NCI-H2029 (cell line): ENCODE measurements at regions not wholly inside any gene's neighbourhood (a gene's known extent, or its start where the extent isn't known, plus 50 kb on each side); places are given as distances from the start of the nearest gene placed in this dataset.
A peak's percentile ranks its signal among the peaks of the same experiment; 100 is the strongest.
"Not testable (repeated sequence)": the region's sequence is repeated elsewhere in the genome, so short reads cannot be mapped to it uniquely, and the experiment has no call there.

ENCODE experiments used
- DNase-seq: peaks from one replicate; lab custom pipeline; 2025; lab: John Stamatoyannopoulos, UW

DNA sequence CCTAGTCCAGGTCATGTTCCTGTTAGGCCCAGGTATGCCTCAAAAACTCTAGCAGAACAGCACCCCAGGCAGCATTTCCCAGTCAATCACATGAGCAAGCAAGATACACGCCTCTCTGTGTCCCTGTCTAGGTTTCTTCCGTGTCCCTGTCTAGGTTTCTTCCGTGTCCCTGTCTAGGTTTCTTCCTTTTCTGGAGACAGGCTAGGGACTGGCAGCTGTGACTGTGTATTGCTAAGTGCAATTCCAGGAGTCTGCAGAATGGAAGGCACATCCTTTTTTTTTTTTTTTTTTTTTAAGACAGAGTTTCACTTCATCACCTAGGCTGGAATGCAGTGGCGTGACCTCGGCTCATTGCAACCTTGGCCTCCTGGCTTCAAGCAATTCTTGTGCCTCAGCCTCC lies 77.6 kb downstream of the SETD4 start:
- DNase-seq, result no peak

- DNase-seq, result no peak
These were observed 78.7 kb downstream of the SETD4 start for GRCh38 chr21:35981514-35982070.

- DNase-seq, result no peak
These were observed 79.5 kb downstream of the SETD4 start for GRCh38 chr21:35980821-35981220.

DNA sequence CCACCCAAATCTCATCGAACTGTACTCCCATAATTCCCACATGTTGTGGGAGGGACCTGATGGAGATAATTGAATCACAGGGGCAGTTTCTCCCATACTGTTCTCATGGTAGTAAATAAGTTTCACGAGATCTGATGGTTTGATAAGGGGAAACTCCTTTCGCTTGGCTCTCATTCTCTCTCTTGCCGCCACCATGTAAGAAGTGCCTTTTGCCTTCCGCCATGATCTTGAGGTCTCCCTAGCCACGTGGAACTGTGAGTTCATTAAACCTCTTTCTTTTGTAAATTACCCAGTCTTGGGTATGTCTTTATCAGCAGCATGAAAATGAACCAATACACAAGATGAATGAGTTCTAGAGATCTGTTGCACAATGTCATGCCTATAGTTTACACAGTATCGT lies 82.5 kb downstream of the SETD4 start:
- DNase-seq, result not testable (repeated sequence)

GRCh38 chr21:35976929-35977328 lies 83.4 kb downstream of the SETD4 start:
- DNase-seq, result no peak

- no peak for DNase-seq
These were observed 83.8 kb downstream of the SETD4 start for GRCh38 chr21:35976481-35976880.

GRCh38 chr21:35974775-35975174 lies 85.6 kb downstream of the SETD4 start:
- peak; percentile 95 for DNase-seq

GRCh38 chr21:35971824-35972223 lies 88.5 kb downstream of the SETD4 start:
- no peak for DNase-seq

DNA sequence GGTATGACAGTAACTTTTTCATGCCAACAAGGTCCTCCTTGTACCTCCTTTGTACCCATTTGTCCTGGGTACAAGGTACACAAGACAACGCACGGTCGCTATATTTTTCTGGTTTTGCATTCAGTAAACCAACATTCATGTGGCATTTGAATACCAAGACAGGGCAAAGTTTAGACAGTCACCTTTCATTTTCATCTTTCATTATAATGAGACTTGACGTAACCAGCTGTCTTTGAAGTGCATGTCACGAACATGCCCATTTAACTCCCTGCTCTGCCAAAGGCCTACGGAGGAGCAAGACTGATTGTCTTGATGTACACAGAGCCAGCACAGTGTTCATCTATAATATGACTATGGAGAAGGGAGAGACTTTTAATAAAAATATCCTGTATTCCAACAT lies 91.0 kb downstream of the SETD4 start:
- DNase-seq, result no peak

- DNase-seq, result no peak
These were observed 91.8 kb downstream of the SETD4 start for GRCh38 chr21:35968564-35968963.

GRCh38 chr21:35965699-35966098 lies 94.6 kb downstream of the SETD4 start:
- DNase-seq, result peak; percentile 84

- DNase-seq, result no peak
These were observed 96.3 kb downstream of the SETD4 start for GRCh38 chr21:35963920-35964451.

- DNase-seq, result no peak
These were observed 97.4 kb downstream of the SETD4 start for GRCh38 chr21:35962917-35963316.

DNA sequence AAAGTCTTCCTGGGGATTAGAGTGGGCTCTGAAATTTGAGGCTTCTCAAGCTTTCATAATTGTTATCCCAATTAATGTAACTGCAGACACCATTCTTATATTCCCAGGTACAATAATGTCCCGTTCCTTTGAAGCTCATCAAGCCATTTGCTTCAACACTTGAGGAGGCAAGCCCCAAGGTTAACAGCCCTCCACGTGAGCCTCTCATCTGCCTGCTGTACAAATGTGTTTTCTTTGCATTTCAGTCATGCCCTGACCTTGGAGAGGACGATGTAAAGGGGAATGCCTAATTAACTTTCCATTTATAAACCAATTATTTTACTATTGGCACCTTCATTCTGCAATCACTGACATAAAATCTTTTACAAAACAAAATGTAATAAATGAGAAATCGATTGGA lies 106.3 kb downstream of the SETD4 start:
- DNase-seq, result no peak

DNA sequence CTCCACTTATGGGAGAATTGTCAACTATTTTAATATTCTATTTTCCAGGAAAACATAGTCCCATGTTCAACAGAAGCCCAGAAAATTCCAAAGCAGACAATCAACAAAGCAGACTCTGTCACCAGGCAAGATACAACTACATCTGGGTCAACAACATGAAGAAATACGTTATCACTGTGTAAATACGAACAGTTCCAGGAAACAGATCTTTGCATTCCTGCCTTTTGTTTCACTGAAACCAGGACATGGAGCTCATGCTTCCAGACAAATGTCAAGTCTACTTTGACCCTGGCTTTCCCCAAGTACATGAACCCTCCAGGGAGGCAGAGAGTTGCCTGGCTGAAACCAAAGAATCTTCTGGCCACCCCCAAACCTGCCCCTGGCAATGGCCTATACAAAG lies 106.7 kb downstream of the SETD4 start:
- peak; percentile 18 for DNase-seq

DNA sequence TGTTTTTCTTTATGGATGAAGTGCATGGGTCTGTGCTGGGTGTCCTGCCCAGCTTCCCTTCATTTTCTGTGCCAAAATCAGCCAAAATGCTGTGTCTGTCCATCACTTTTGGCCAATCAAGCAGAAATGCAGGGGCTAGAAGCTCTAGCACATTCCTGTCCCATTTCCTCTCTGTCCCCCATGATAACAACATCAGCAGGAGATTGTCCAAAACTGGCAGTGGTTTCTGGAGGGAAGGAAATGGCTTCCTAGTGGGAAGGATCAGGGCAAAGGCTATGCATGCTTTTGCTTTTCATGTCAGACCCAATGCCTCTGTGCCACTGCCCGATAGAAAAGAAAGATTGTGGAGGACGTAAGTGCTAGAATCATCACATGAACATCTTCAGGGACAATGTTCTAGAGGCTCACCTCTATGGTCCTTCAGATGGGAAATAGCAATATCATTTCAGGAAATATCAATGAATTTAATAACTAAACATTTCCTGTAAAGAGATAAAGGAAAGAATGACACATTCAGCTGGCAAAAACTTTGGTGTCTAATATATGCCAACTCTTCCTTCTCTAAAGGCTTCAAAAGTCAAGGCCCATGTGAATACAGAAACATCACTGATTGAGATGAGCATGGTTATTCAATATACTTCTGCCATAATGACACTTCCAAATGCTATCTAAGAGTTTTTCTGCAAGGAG lies 107.5 kb downstream of the SETD4 start:
- DNase-seq, result no peak

- no peak for DNase-seq
These were observed 111.3 kb downstream of the SETD4 start for GRCh38 chr21:35948982-35949381.

DNA sequence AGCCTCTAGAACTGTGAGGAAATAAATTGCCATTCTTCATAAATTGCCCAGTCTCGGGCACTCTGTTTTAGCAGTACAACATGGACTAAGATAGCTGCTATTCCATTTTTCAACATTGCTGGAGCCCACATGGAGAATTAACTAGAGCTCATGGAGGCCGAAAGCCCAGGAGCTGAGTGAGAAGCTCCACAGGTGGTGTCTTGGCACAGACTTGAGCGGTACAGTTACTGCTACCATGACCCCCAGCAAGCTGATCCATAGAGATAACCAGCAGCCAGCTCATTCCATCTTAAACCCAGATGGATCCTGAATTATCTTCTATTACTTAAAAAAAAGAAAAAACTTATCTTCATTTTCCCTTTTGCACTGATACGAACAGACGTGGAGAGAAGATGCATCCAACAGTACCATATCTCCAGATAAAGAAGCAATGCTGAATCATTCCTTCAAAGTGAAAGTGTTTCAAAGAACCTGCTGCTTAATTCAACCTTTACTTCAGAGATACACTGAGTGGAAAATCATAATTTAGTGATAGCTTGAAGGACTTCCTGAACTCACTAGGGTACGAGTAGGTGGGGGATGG lies 115.1 kb downstream of the SETD4 start:
- no peak for DNase-seq

DNA sequence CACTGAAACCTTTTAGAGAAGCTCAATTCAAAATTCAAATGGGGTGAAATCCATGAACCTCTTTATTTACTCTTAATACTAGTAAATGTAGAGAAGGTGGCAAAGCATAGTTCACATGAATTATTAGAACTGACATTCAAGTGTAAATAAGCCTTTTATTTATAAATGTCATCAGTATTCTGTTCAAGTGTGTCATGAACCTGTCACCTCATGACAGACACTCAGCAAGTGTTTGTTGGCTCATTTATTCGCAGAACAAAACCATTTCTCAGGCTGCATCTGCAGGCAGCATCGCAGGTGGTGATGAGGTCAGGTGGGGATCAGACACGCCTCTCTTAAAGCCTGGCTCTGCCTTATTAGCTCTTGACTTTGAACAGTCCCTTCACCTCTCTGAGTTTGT lies 116.6 kb downstream of the SETD4 start:
- peak; percentile 93 for DNase-seq

DNA sequence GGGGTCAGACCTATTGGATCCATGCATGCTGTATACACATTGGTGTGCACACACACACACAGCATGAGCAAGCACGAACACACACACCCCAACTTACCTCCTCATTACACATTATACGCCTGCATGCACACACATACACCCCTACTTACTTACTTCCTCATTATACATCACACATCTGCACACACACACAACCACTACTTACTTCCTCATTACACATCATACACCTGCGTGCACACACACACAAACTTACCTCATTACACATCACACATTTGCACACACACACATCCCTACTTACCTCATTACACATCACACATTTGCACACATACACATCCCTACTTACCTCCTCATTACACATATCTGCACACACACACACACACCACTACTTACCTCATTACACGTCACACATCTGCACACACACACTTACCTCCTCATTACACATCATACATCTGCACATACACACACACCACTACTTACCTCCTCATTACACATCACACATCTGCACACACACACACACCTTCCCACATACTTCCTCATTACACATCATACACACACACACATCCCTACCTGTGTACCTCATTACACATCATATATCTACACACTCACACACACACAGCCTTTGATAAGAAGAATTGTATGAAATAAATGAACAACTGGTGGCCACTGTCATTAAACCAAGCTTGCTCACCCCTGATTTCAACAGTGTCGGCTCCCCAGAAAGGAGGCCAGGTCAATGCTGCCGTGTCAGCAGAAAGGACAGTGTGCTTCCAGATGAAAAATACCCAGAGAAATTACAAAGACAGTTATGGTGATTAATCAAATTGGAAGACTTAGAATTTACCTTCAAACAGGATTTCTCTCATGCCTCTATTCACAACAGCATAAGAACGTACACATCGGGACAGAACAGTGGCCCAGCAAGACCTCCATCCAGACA lies 117.8 kb downstream of the SETD4 start:
- DNase-seq, result no peak

DNA sequence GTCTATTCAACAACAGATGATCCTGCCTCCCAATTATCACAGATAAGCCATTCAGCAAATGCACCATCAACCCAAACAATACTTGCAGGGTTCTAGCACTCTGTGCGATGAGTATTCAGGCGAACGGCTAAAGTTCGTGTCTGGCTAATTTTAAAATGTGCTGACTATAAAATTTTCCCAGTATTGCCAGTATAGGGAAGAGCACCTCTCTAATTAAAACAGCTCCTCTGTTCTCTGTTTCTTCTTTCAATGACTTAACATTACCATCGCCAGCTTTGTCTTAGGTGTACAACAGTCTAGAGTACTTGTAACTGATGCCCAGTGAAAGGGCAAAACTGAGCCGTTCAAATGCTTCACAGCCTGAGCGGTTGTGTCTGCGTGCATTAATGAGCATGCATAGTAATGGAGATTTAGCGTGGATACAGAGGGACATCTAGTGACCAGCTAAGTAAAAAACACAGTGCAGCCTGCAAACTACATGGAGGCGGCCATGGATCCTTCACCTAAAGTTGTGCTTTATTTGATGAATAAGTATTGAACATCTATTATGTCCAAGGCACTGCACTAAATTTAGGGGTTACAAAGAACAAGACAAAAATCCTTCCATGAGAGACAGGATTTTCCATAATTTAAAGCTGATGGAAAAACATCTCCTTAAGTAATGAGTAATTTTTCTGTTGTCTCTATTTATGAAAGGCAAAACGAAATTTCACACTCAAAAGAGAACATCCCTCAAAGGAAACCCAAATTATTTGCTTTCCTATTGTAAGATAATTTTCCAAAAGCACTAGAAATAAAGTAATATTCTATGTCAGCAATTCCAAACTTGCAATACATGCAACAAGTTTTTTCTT lies 120.0 kb downstream of the SETD4 start:
- peak; percentile 82 for DNase-seq
